A549 (cell line): ENCODE measurements at regions not wholly inside any gene's neighbourhood (a gene's known extent, or its start where the extent isn't known, plus 50 kb on each side); places are given as distances from the start of the nearest gene placed in this dataset.
"Not testable (repeated sequence)": the region's sequence is repeated elsewhere in the genome, so short reads cannot be mapped to it uniquely, and the experiment has no call there.

Source experiments
- ATAC-seq, 2 experiments: fragments of 200-7000 bp in 1 of 2; fragments of >200 bp in 1 of 2; cut with Nextera tagmentation in 1 of 2; cut with Tn5 transposase in 1 of 2; 3 replicates each; pipeline versions ENCODE4 v1.8.0 to v1.9.1; 2018 to 2020; ENCODE audit warnings: mild to moderate bottlenecking in 1 of 2, moderate library complexity in 1 of 2
- CTCF ChIA-PET: fragments of 300-600 bp; sonication (Branson Sonifier 250); formaldehyde crosslinking; extraction: SDS; loops from one replicate; lab custom pipeline; 2021; ENCODE audit warnings: antibody characterized with exemption, inconsistent platforms; lab: Yijun Ruan, JAX
- POLR2A ChIA-PET: fragments of 350-600 bp; formaldehyde crosslinking; extraction: SDS; loops from one replicate; lab custom pipeline; 2021; ENCODE audit warnings: antibody characterized with exemption, inconsistent platforms; lab: Yijun Ruan, JAX
- DNase-seq, 2 experiments: peaks; one replicate each; pipeline versions ENCODE4 v3.0.0 to v3.0.0-alpha.2; 2011 to 2016; ENCODE audit warnings: low read depth in 1 of 2, low spot score in 1 of 2
- FAIRE-seq: peaks from 2 replicates; lab custom pipeline; 2011; peaks lifted over from hg19 to GRCh38; lab: Jason Lieb, UNC
- H3K27ac ChIP-seq, 2 experiments: fragments of >200 bp; sonication (Bioruptor Twin); formaldehyde crosslinking; 3 replicates each; pipeline ENCODE4 v1.5.1; 2016 to 2017
- H3K4me1 ChIP-seq: fragments of >200 bp; sonication (Bioruptor Twin); formaldehyde crosslinking; 3 replicates; pipeline ENCODE4 v1.6.1; 2016
- H3K4me2 ChIP-seq: fragments of >200 bp; sonication (Bioruptor Twin); formaldehyde crosslinking; 3 replicates; pipeline ENCODE4 v1.6.1; 2016
- H3K4me3 ChIP-seq: fragments of >200 bp; sonication (Bioruptor Twin); formaldehyde crosslinking; 3 replicates; pipeline ENCODE4 v1.5.1; 2016
- H3K9me3 ChIP-seq: fragments of >200 bp; sonication (Bioruptor Twin); formaldehyde crosslinking; 3 replicates; pipeline ENCODE4 v1.6.1; 2016
- CBX2 ChIP-seq: fragments of 200-600 bp; sonication (generic); IDR thresholded peaks from 2 replicates; pipeline ENCODE4 v1.6.1; 2016; ENCODE audit warnings: low read depth, mild to moderate bottlenecking, borderline replicate concordance
- CBX8 ChIP-seq: fragments of 200-600 bp; sonication (generic); IDR thresholded peaks from 2 replicates; pipeline ENCODE4 v1.6.1; 2016
- CEBPB ChIP-seq, 2 experiments: fragments of >200 bp in 1 of 2; sonication (Bioruptor Twin) in 1 of 2; formaldehyde crosslinking in 1 of 2; IDR thresholded peaks; 2 replicates each; pipeline ENCODE4 v1.6.1; 2012 to 2016
- CHD2 ChIP-seq: fragments of 150-350 bp; IDR thresholded peaks from 2 replicates; pipeline ENCODE4 v1.6.1; 2014; ENCODE audit warnings: low read length; ENCODE audit not compliant: partially characterized antibody
- EHF ChIP-seq: fragments of 250-450 bp; sonication (Bioruptor Pico); IDR thresholded peaks from 2 replicates; pipeline ENCODE4 v1.5.0; 2020; ENCODE audit warnings: mild to moderate bottlenecking
- FOSB ChIP-seq: fragments of 250-450 bp; sonication (Bioruptor Pico); IDR thresholded peaks from 2 replicates; pipeline ENCODE4 v1.5.0; 2020; ENCODE audit warnings: mild to moderate bottlenecking, moderate library complexity
- FOSL2 ChIP-seq, 2 experiments: fragments of 450-650 bp in 1 of 2; fragments of >200 bp in 1 of 2; sonication (Bioruptor Twin) in 1 of 2; formaldehyde crosslinking; IDR thresholded peaks; 2 replicates each; pipeline versions ENCODE4 v1.5.0 to v1.6.1; 2016 to 2020; ENCODE audit warnings: mild to moderate bottlenecking in 1 of 2, moderate library complexity in 1 of 2
- FOXS1 ChIP-seq: fragments of 250-450 bp; sonication (Bioruptor Pico); IDR thresholded peaks from 2 replicates; pipeline ENCODE4 v1.5.0; 2020; ENCODE audit warnings: mild to moderate bottlenecking, moderate library complexity
- HOXB5 ChIP-seq: fragments of 250-450 bp; sonication (Bioruptor Pico); IDR thresholded peaks from 2 replicates; pipeline ENCODE4 v1.5.0; 2020; ENCODE audit warnings: mild to moderate bottlenecking, moderate library complexity
- JUNB ChIP-seq: fragments of >200 bp; sonication (Bioruptor Twin); formaldehyde crosslinking; IDR thresholded peaks from 2 replicates; pipeline ENCODE4 v1.6.1; 2016
- KDM1A ChIP-seq: fragments of 200-600 bp; sonication (generic); IDR thresholded peaks from 2 replicates; pipeline ENCODE4 v1.6.1; 2016; ENCODE audit warnings: low read depth, mild to moderate bottlenecking
- KDM5A ChIP-seq: fragments of 200-600 bp; sonication (generic); IDR thresholded peaks from 2 replicates; pipeline ENCODE4 v1.6.1; 2016; ENCODE audit warnings: antibody characterized with exemption, mild to moderate bottlenecking
- MYC ChIP-seq: IDR thresholded peaks from 2 replicates; pipeline ENCODE4 v1.6.1; 2012; ENCODE audit warnings: mild to moderate bottlenecking, inconsistent platforms, low read length, improper control_type of control experiment, borderline replicate concordance
- NFE2L2 ChIP-seq: fragments of 150-350 bp; conservative IDR thresholded peaks from 2 replicates; pipeline ENCODE4 v1.6.1; 2014; ENCODE audit warnings: low read length
- NR3C1 ChIP-seq: fragments of >200 bp; sonication (Bioruptor Twin); formaldehyde crosslinking; IDR thresholded peaks from 3 replicates; pipeline ENCODE4 v1.6.1; 2017
- PHF8 ChIP-seq: fragments of 200-600 bp; sonication (generic); IDR thresholded peaks from 2 replicates; pipeline ENCODE4 v1.6.1; 2016; ENCODE audit warnings: low read depth, mild to moderate bottlenecking, antibody characterized with exemption, moderate library complexity, borderline replicate concordance
- RARB ChIP-seq: fragments of 250-450 bp; sonication (Bioruptor Pico); IDR thresholded peaks from 2 replicates; pipeline ENCODE4 v1.8.0; 2021; ENCODE audit warnings: mild to moderate bottlenecking, moderate library complexity
- RNF2 ChIP-seq: fragments of 200-600 bp; sonication (generic); IDR thresholded peaks from 2 replicates; pipeline ENCODE4 v1.6.1; 2016; ENCODE audit warnings: low read depth, mild to moderate bottlenecking, antibody characterized with exemption, moderate library complexity, borderline replicate concordance
- SREBF2 ChIP-seq: fragments of 450-650 bp; IDR thresholded peaks from 2 replicates; pipeline ENCODE4 v1.6.1; 2014; ENCODE audit warnings: mild to moderate bottlenecking, moderate library complexity
- TFCP2L1 ChIP-seq: fragments of 250-450 bp; sonication (Bioruptor Pico); IDR thresholded peaks from 2 replicates; pipeline ENCODE4 v1.5.0; 2021; ENCODE audit warnings: mild to moderate bottlenecking
- ZNF302 ChIP-seq: fragments of 250-450 bp; sonication (Bioruptor Pico); IDR thresholded peaks from 2 replicates; pipeline ENCODE4 v1.9.0; 2021; ENCODE audit warnings: inconsistent platforms, mild to moderate bottlenecking, moderate library complexity
- WGBS: methylation state at CpG from one replicate; pipeline ENCODE4 v1.1.6; 2017; ENCODE audit errors: missing lambda C conversion rate; 5-methylcytosine and 5-hydroxymethylcytosine counted together
- TF ChIP-seq, protein P1 (sequence below): IDR thresholded peaks from 2 replicates; pipeline ENCODE4 v1.6.1; 2012
- TF ChIP-seq, protein P2 (sequence below): fragments of 250-450 bp; sonication (Bioruptor Pico); IDR thresholded peaks from 2 replicates; pipeline ENCODE4 v1.5.0; 2021; ENCODE audit warnings: mild to moderate bottlenecking, moderate library complexity, borderline replicate concordance
- TF ChIP-seq, protein P3 (sequence below): fragments of 450-650 bp; IDR thresholded peaks from 2 replicates; pipeline ENCODE4 v1.6.1; 2014; ENCODE audit warnings: antibody characterized with exemption
- TF ChIP-seq, protein P4 (sequence below): fragments of >200 bp; sonication (Bioruptor Twin); formaldehyde crosslinking; IDR thresholded peaks from 3 replicates; pipeline ENCODE4 v1.5.1; 2016

DNA sequence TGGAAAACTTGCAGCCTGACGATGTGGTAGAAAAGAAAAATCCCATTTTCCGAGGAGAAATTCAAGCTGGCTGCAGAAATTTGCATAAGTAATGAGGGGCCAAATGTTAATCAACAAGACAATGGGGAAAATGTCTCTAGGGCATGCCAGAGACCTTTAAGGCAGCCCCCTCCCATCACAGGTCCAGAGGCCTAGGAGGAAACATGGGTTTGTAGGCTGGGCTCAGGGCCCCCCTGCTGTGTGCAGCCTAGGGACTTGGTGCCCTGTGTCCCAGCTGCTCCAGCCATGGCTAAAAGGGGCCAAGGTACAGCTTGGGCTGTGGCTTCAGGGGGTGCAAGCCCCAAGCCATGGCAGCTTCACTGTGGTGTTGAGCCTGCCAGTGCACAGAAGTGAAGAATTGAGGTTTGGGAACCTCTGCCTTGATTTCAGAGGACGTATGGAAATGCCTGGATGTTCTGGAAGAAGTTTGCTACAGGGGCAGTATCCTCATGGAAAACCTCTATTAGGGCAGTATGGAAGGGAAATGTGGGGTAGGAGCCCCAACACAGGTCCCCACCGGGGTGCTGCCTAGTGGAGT, 75.9 kb upstream of the CADPS start:
- CTCF ChIA-PET, result no interaction called here
- WGBS, result 1% methylated on average over 4 of the region's 4 CpGs

DNA sequence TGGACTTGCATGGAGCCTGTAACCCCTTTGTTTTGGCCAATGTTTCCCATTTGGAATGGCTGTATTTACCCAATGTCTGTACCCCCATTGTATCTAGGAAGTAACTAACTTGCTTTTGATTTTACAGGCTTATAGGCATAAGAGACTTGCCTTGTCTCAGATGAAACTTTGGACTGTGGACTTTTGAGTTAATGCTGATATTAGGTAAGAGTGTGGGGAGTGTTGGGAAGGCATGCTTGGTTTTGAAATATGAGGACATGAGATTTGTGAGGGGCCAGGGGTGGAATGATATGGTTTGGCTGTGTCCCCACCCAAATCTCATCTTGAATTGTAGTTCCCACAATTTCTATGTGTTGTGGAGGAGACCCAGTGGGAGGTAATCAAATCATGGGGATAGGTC, 76.7 kb upstream of the CADPS start:
- CTCF ChIA-PET, POLR2A ChIA-PET: not testable (repeated sequence)

More for the DNA sequence above, 75.9 kb upstream of the CADPS start:
- FAIRE-seq, result no peak
- no peak overlapping the region for H3K27ac ChIP-seq
- ATAC-seq, result no peak
- no peaks in the 10 kb centered on the region for H3K4me1 ChIP-seq
- no peak overlapping the region for H3K4me3 ChIP-seq
- no peaks in the 10 kb centered on the region for H3K9me3 ChIP-seq
- no peak overlapping the region for H3K4me2 ChIP-seq
- no peak for DNase-seq
- POLR2A ChIA-PET, result no interaction called here
- TF ChIP-seq CEBPB (IDR thresholded peaks at IDR 0.05), result no peak
- no peak for TF ChIP-seq ZNF302 (CRISPR knock-in tag)
- TF ChIP-seq RARB (CRISPR knock-in tag), result no peak
- TF ChIP-seq FOXS1 (CRISPR knock-in tag), result no peak
- TF ChIP-seq, protein P1, sequence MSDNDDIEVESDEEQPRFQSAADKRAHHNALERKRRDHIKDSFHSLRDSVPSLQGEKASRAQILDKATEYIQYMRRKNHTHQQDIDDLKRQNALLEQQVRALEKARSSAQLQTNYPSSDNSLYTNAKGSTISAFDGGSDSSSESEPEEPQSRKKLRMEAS, result no peak
- TF ChIP-seq TFCP2L1, result no peak
- no peak for TF ChIP-seq NFE2L2
- no peak for TF ChIP-seq JUNB
- TF ChIP-seq CBX2, result no peak
- TF ChIP-seq CBX8, result no peak
- TF ChIP-seq FOSL2 (IDR thresholded peaks at IDR 0.05), result no peak
- TF ChIP-seq FOSL2 (CRISPR knock-in tag; IDR thresholded peaks at IDR 0.05), result no peak
- TF ChIP-seq MYC, result no peak
- TF ChIP-seq, protein P2, sequence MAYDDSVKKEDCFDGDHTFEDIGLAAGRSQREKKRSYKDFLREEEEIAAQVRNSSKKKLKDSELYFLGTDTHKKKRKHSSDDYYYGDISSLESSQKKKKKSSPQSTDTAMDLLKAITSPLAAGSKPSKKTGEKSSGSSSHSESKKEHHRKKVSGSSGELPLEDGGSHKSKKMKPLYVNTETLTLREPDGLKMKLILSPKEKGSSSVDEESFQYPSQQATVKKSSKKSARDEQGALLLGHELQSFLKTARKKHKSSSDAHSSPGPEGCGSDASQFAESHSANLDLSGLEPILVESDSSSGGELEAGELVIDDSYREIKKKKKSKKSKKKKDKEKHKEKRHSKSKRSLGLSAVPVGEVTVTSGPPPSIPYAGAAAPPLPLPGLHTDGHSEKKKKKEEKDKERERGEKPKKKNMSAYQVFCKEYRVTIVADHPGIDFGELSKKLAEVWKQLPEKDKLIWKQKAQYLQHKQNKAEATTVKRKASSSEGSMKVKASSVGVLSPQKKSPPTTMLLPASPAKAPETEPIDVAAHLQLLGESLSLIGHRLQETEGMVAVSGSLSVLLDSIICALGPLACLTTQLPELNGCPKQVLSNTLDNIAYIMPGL (CRISPR knock-in tag), result no peak
- no peak for TF ChIP-seq KDM1A

DNA sequence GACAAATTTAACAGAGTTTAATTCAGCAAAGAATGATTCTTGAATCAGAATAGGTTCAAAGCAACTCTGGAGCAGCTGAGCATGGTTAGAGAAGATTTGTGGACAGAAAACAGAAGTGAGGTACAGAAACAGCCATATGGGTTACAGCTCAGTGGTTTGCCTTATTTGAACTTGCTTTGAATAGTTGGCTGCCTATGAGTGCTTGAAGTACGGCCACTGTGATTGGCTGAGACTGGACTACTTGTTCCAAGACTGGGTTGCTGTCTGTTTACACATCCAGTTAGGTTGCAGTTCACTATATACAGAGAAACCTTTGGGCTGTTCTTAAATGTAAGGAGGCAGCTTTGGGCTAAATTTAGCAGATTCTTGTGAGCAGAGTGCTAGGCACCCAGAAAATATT, 79.4 kb upstream of the CADPS start:
- ATAC-seq, result no peak

More for the DNA sequence above, 76.7 kb upstream of the CADPS start:
- not testable (repeated sequence) for H3K4me3 ChIP-seq, H3K27ac ChIP-seq, H3K4me1 ChIP-seq, DNase-seq, H3K9me3 ChIP-seq, FAIRE-seq, ATAC-seq, H3K4me2 ChIP-seq

More for the DNA sequence above, 79.4 kb upstream of the CADPS start:
- CTCF ChIA-PET, result no interaction called here
- no peaks in the 10 kb centered on the region for H3K4me1 ChIP-seq
- H3K4me3 ChIP-seq, result no peak overlapping the region
- no peak overlapping the region for H3K27ac ChIP-seq
- no peak for DNase-seq
- POLR2A ChIA-PET, result no interaction called here
- no peaks in the 10 kb centered on the region for H3K9me3 ChIP-seq
- 0% methylated on average over 1 of the region's 1 CpG for WGBS
- H3K4me2 ChIP-seq, result no peak overlapping the region
- TF ChIP-seq KDM5A (no peak), SREBF2 (no peak), HOXB5 (CRISPR knock-in tag) (no peak), FOSB (no peak), NR3C1 (no peak), CHD2 (no peak), KDM1A (no peak), EHF (CRISPR knock-in tag) (no peak), ZNF302 (CRISPR knock-in tag) (no peak), RARB (CRISPR knock-in tag) (no peak), RNF2 (no peak), PHF8 (no peak)
- TF ChIP-seq, protein P3, sequence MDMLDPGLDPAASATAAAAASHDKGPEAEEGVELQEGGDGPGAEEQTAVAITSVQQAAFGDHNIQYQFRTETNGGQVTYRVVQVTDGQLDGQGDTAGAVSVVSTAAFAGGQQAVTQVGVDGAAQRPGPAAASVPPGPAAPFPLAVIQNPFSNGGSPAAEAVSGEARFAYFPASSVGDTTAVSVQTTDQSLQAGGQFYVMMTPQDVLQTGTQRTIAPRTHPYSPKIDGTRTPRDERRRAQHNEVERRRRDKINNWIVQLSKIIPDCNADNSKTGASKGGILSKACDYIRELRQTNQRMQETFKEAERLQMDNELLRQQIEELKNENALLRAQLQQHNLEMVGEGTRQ, result no peak
- TF ChIP-seq, protein P4, sequence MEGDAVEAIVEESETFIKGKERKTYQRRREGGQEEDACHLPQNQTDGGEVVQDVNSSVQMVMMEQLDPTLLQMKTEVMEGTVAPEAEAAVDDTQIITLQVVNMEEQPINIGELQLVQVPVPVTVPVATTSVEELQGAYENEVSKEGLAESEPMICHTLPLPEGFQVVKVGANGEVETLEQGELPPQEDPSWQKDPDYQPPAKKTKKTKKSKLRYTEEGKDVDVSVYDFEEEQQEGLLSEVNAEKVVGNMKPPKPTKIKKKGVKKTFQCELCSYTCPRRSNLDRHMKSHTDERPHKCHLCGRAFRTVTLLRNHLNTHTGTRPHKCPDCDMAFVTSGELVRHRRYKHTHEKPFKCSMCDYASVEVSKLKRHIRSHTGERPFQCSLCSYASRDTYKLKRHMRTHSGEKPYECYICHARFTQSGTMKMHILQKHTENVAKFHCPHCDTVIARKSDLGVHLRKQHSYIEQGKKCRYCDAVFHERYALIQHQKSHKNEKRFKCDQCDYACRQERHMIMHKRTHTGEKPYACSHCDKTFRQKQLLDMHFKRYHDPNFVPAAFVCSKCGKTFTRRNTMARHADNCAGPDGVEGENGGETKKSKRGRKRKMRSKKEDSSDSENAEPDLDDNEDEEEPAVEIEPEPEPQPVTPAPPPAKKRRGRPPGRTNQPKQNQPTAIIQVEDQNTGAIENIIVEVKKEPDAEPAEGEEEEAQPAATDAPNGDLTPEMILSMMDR, result no peak
- TF ChIP-seq, all 56 proteins: peak for 0
- no peak for FAIRE-seq
